ENCODE measurements at regions not wholly inside any gene's neighbourhood (a gene's known extent, or its start where the extent isn't known, plus 50 kb on each side); places are given as distances from the start of the nearest gene placed in this dataset.

- Histone ChIP-seq H3K4me1 (ENCODE audit: low read depth) (no peaks in the 10 kb centered on the region), H3K36me3 (no peaks in the 10 kb centered on the region), H3K4me3 (no peak overlapping the region), H3K27me3 (peaks cover 43% of the 10 kb centered on the region), H3K27ac (no peak overlapping the region), H3K9me3 (ENCODE audit: low read depth) (no peaks in the 10 kb centered on the region)
- TF ChIP-seq CTCF (IDR thresholded peaks at IDR 0.05; ENCODE audit: low read depth, low read length): no peak
- DNase-seq (ENCODE audit: low read depth in 1 of 2, low spot score in 1 of 2): no peak
Measured at GRCh38 chr2:120670371-120670770, 65.3 kb upstream of the GLI2 start.

- Histone ChIP-seq H3K36me3 (no peaks in the 10 kb centered on the region), H3K4me1 (ENCODE audit: low read depth) (no peaks in the 10 kb centered on the region), H3K9me3 (ENCODE audit: low read depth) (no peaks in the 10 kb centered on the region), H3K27me3 (peaks cover 46% of the 10 kb centered on the region), H3K4me3 (no peak overlapping the region), H3K27ac (no peak overlapping the region)
- no peak for TF ChIP-seq CTCF (IDR thresholded peaks at IDR 0.05; ENCODE audit: low read depth, low read length)
- DNase-seq (ENCODE audit: low read depth in 1 of 2, low spot score in 1 of 2): no peak
Measured at GRCh38 chr2:120670771-120671480, 64.7 kb upstream of the GLI2 start.

- no peak overlapping the region for H3K27ac ChIP-seq
- H3K27me3 ChIP-seq: peaks cover 64% of the 10 kb centered on the region
- no peaks in the 10 kb centered on the region for H3K9me3 ChIP-seq (ENCODE audit: low read depth)
- H3K36me3 ChIP-seq: no peaks in the 10 kb centered on the region
- no peak overlapping the region for H3K4me3 ChIP-seq
- no peak for DNase-seq (ENCODE audit: low read depth in 1 of 2, low spot score in 1 of 2)
- no peaks in the 10 kb centered on the region for H3K4me1 ChIP-seq (ENCODE audit: low read depth)
- TF ChIP-seq CTCF (IDR thresholded peaks at IDR 0.05; ENCODE audit: low read depth, low read length): no peak
Measured at GRCh38 chr2:120672526-120673204, 63.0 kb upstream of the GLI2 start.

GRCh38 chr2:120673205-120673550 is 62.5 kb upstream of the GLI2 start:
- no peak for DNase-seq (ENCODE audit: low read depth in 1 of 2, low spot score in 1 of 2)
- no peaks in the 10 kb centered on the region for H3K9me3 ChIP-seq (ENCODE audit: low read depth)
- no peaks in the 10 kb centered on the region for H3K4me1 ChIP-seq (ENCODE audit: low read depth)
- no peak overlapping the region for H3K4me3 ChIP-seq
- TF ChIP-seq CTCF (IDR thresholded peaks at IDR 0.05; ENCODE audit: low read depth, low read length): no peak
- H3K27me3 ChIP-seq: peaks cover 63% of the 10 kb centered on the region
- no peaks in the 10 kb centered on the region for H3K36me3 ChIP-seq
- no peak overlapping the region for H3K27ac ChIP-seq

GRCh38 chr2:120673571-120674061 is 62.1 kb upstream of the GLI2 start:
- Histone ChIP-seq H3K4me1 (ENCODE audit: low read depth) (no peaks in the 10 kb centered on the region), H3K9me3 (ENCODE audit: low read depth) (no peaks in the 10 kb centered on the region), H3K27ac (no peak overlapping the region), H3K27me3 (peaks cover 58% of the 10 kb centered on the region), H3K36me3 (no peaks in the 10 kb centered on the region), H3K4me3 (no peak overlapping the region)
- TF ChIP-seq CTCF (IDR thresholded peaks at IDR 0.05; ENCODE audit: low read depth, low read length): no peak
- no peak for DNase-seq (ENCODE audit: low read depth in 1 of 2, low spot score in 1 of 2)

Data from cardiac muscle cell (in vitro differentiated cells and primary cell).